ENCODE measurements at regions not wholly inside any gene's neighbourhood (a gene's known extent, or its start where the extent isn't known, plus 50 kb on each side); places are given as distances from the start of the nearest gene placed in this dataset.
A peak's percentile ranks its signal among the peaks of the same experiment; 100 is the strongest.
"Not testable (repeated sequence)": the region's sequence is repeated elsewhere in the genome, so short reads cannot be mapped to it uniquely, and the experiment has no call there.

DNA sequence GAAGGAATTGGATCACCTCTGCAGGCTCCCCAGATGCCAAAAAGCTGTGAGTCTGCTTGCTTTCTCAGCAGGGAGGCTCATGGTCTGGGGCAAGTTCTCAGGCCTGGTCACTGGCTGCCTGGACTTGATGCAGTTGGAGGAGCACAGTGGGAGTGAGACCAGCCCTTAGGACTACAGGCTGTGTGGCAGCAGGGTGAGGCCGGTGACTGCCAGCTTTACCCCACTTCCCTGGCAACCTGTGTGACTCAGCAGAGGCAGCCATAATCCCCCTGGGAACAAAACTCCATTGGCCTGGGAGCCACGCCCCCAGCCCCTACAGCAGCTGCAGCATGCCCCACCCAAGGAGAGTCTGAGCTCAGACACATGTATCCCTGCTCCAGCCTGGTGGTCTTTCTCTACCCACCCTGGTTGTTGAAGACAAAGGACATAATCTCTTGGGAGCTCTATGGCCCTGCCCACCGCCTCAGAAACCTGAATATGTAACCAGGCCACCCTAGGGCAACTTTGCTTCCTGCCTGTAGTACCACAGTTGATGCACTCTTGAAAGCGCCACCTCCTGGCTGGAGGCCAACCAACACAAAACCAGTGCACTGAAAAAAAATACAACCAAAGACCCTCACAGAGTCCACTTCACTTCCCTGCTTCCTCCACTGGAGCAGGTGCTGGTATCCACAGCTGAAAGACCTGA lies 106.8 kb upstream of the SPATS2L start:
- Histone ChIP-seq H3K4me2 (ENCODE audit: extremely low read depth, insufficient read depth, low read length) (no peak overlapping the region), H3K4me3 (replicated peaks in 1 of 4; ENCODE audit: control extremely low read depth in 1 of 4, insufficient read depth in 1 of 4, low read depth in 3 of 4, low read length in 4 of 4) (no peak overlapping the region), H3K9ac (ENCODE audit: insufficient read depth, low read length) (no peak overlapping the region), H3K9me3 (ENCODE audit: control insufficient read depth, insufficient read depth, low read depth, low read length) (no peaks in the 10 kb centered on the region), H3K79me2 (ENCODE audit: control insufficient read depth, insufficient read depth, low read length) (no peaks in the 10 kb centered on the region), H3K4me1 (ENCODE audit: control insufficient read depth, extremely low read depth, insufficient read depth, low read length) (no peaks in the 10 kb centered on the region), H3K27ac (ENCODE audit: insufficient read depth, low read length) (no peak overlapping the region), H3K27me3 (ENCODE audit: control insufficient read depth, insufficient read depth, low read length) (no peaks in the 10 kb centered on the region), H4K20me1 (ENCODE audit: control insufficient read depth, extremely low read depth, insufficient read depth, low read length) (no peaks in the 10 kb centered on the region), H3K36me3 (ENCODE audit: control insufficient read depth, insufficient read depth, low read length) (no peaks in the 10 kb centered on the region), H2AFZ (ENCODE audit: low read length) (no peak overlapping the region)
- peak in 1 of 2 donors; percentile 3 for DNase-seq (ENCODE audit: low read depth in 2 of 2)
- no peak for TF ChIP-seq EZH2 (IDR thresholded peaks at IDR 0.05; ENCODE audit: low read length, missing control alignments)
- TF ChIP-seq, protein P1, sequence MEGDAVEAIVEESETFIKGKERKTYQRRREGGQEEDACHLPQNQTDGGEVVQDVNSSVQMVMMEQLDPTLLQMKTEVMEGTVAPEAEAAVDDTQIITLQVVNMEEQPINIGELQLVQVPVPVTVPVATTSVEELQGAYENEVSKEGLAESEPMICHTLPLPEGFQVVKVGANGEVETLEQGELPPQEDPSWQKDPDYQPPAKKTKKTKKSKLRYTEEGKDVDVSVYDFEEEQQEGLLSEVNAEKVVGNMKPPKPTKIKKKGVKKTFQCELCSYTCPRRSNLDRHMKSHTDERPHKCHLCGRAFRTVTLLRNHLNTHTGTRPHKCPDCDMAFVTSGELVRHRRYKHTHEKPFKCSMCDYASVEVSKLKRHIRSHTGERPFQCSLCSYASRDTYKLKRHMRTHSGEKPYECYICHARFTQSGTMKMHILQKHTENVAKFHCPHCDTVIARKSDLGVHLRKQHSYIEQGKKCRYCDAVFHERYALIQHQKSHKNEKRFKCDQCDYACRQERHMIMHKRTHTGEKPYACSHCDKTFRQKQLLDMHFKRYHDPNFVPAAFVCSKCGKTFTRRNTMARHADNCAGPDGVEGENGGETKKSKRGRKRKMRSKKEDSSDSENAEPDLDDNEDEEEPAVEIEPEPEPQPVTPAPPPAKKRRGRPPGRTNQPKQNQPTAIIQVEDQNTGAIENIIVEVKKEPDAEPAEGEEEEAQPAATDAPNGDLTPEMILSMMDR (conservative IDR thresholded peaks at IDR 0.05 in 1 of 2, IDR thresholded peaks at IDR 0.05 in 1 of 2; ENCODE audit: low read depth in 1 of 2, low read length in 2 of 2): no peak

DNA sequence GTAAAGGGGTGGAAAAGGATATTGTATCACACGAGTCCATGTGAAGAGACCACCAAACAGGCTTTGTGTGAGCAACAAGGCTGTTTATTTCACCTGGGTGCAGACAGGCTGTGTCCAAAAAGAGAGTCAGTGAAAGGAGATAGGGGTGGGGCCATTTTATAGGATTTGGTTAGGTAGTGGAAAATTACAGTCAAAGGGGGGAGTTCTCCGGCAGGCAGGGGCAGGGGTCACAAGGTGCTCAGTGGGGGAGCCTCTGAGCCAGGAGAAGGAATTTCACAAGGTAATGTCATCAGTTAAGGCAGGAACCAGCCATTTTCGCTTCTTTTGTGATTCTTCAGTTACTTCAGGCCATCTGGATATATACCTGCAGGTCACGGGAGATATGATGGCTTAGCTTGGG lies 104.7 kb upstream of the SPATS2L start:
- not testable (repeated sequence) for H3K4me2 ChIP-seq (ENCODE audit: extremely low read depth, insufficient read depth, low read length); H3K79me2 ChIP-seq (ENCODE audit: control insufficient read depth, insufficient read depth, low read length); H3K9ac ChIP-seq (ENCODE audit: insufficient read depth, low read length); H2AFZ ChIP-seq (ENCODE audit: low read length); H3K4me3 ChIP-seq (replicated peaks in 1 of 4; ENCODE audit: control extremely low read depth in 1 of 4, insufficient read depth in 1 of 4, low read depth in 3 of 4, low read length in 4 of 4); DNase-seq (ENCODE audit: low read depth in 2 of 2); H3K9me3 ChIP-seq (ENCODE audit: control insufficient read depth, insufficient read depth, low read depth, low read length); H3K27ac ChIP-seq (ENCODE audit: insufficient read depth, low read length); H4K20me1 ChIP-seq (ENCODE audit: control insufficient read depth, extremely low read depth, insufficient read depth, low read length); H3K4me1 ChIP-seq (ENCODE audit: control insufficient read depth, extremely low read depth, insufficient read depth, low read length); H3K27me3 ChIP-seq (ENCODE audit: control insufficient read depth, insufficient read depth, low read length); H3K36me3 ChIP-seq (ENCODE audit: control insufficient read depth, insufficient read depth, low read length)

DNA sequence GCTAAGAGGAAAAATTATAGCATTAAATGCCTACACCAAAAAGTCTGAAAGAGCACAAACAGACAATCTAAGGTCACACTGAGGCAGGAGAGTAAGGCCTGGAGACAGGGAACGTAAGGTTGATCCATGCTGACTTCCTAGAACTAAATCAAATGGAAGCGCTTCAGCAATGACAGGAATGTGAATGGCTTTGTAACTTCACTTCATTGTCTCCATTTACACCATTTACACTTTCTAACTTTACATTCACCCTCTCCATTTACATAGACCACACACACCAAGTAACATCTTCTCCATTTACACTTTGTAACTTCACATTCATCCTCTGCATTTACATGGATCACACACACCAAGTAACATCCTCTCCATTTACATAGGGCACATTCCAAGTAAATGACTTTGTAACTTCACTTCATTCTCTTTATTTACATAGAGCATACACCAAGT lies 103.1 kb upstream of the SPATS2L start:
- Histone ChIP-seq H3K4me3 (replicated peaks in 1 of 4; ENCODE audit: control extremely low read depth in 1 of 4, insufficient read depth in 1 of 4, low read depth in 3 of 4, low read length in 4 of 4) (no peak overlapping the region), H3K27ac (ENCODE audit: insufficient read depth, low read length) (no peak overlapping the region), H3K9me3 (ENCODE audit: control insufficient read depth, insufficient read depth, low read depth, low read length) (no peaks in the 10 kb centered on the region), H3K79me2 (ENCODE audit: control insufficient read depth, insufficient read depth, low read length) (no peaks in the 10 kb centered on the region), H3K9ac (ENCODE audit: insufficient read depth, low read length) (no peak overlapping the region), H3K4me2 (ENCODE audit: extremely low read depth, insufficient read depth, low read length) (no peak overlapping the region), H3K27me3 (ENCODE audit: control insufficient read depth, insufficient read depth, low read length) (no peaks in the 10 kb centered on the region), H4K20me1 (ENCODE audit: control insufficient read depth, extremely low read depth, insufficient read depth, low read length) (no peaks in the 10 kb centered on the region), H2AFZ (ENCODE audit: low read length) (no peak overlapping the region), H3K4me1 (ENCODE audit: control insufficient read depth, extremely low read depth, insufficient read depth, low read length) (no peaks in the 10 kb centered on the region), H3K36me3 (ENCODE audit: control insufficient read depth, insufficient read depth, low read length) (no peaks in the 10 kb centered on the region)
- TF ChIP-seq, protein P1 (conservative IDR thresholded peaks at IDR 0.05 in 1 of 2, IDR thresholded peaks at IDR 0.05 in 1 of 2; ENCODE audit: low read depth in 1 of 2, low read length in 2 of 2): no peak
- no peak for TF ChIP-seq EZH2 (IDR thresholded peaks at IDR 0.05; ENCODE audit: low read length, missing control alignments)
- DNase-seq (ENCODE audit: low read depth in 2 of 2): peak in 1 of 2 donors; percentile 6

All from fibroblast of lung (primary cell).